Urinary bladder (tissue), 3 donors: ENCODE measurements at regions not wholly inside any gene's neighbourhood (a gene's known extent, or its start where the extent isn't known, plus 50 kb on each side); places are given as distances from the start of the nearest gene placed in this dataset.

Experiments used
- DNase-seq: peaks from one replicate; pipeline ENCODE4 v3.0.0-alpha.2; 2015; ENCODE audit errors: extremely low spot score
- H3K27ac ChIP-seq: one replicate; pipeline ENCODE4 v1.5.1; 2013; ENCODE audit warnings: low read depth, mild to moderate bottlenecking, moderate library complexity
- H3K36me3 ChIP-seq: one replicate; pipeline ENCODE4 v1.6.1; 2013; ENCODE audit warnings: mild to moderate bottlenecking, moderate library complexity; ENCODE audit not compliant: insufficient read depth
- H3K4me1 ChIP-seq: one replicate; pipeline ENCODE4 v1.6.1; 2013; ENCODE audit warnings: mild to moderate bottlenecking, moderate library complexity; ENCODE audit not compliant: insufficient read depth
- H3K4me3 ChIP-seq: one replicate; pipeline ENCODE4 v1.5.1; 2013; ENCODE audit warnings: low read depth, low read length
- WGBS: extraction: QIAGEN DNeasy Blood & Tissue Kit; methylation state at CpG from one replicate; pipeline ENCODE4 v1.1.7; 2013; 5-methylcytosine and 5-hydroxymethylcytosine counted together
- donor health status: healthy with polysubstance abuse.
- donor health status: healthy.

DNA sequence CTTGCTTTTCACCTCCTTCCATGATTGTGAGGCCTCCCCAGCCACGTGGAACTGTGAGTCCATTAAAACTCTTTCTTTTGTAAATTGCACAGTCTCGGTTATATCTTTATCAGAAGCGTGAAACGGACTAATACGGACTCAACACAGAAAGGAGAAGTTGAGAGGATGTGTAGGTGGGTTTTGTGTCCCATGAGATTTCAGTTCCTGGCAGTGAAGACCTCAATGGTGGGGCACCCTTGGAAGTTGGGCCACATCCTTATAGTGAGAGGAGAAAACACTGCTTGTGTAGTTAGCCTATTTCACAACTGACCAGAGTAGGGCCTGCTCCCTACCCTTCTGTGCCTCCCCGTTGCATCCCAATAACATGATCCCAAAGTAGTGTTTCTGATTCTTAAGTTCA is 98.9 kb upstream of the TNC start:
- DNase-seq = no peak
- Histone ChIP-seq H3K4me1 (peaks cover 2% of the 10 kb centered on the region), H3K27ac (no peak overlapping the region), H3K4me3 (no peak overlapping the region), H3K36me3 (no peaks in the 10 kb centered on the region)
- 96% methylated on average over 6 of the region's 6 CpGs for WGBS

GRCh38 chr9:115220319-115221005 is 102.5 kb upstream of the TNC start:
- DNase-seq = no peak
- H3K4me3 ChIP-seq = no peak overlapping the region
- H3K36me3 ChIP-seq = no peaks in the 10 kb centered on the region
- WGBS = 79% methylated on average over 8 of the region's 8 CpGs
- H3K27ac ChIP-seq = no peak overlapping the region
- peaks cover 2% of the 10 kb centered on the region for H3K4me1 ChIP-seq

DNA sequence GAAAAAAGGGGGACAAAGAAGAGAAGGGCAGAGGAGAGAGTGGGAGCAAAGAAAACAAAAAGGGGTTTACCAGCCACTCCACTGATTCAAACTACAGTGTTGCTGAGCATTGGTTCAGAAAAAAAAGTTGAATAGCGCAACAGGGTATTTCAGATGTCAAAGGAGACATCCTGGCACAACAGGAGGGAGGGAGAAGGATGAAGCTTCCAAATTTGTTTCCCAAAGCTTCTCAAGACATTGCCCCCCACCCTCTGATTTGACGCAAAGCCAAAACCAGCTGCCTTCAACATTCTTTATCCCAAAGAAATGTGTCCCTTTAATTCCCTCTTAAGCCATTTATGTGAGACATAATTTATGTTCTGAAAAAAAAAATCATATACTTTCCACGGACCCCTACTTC is 105.5 kb upstream of the TNC start:
- no peak for DNase-seq
- no peaks in the 10 kb centered on the region for H3K4me1 ChIP-seq
- H3K4me3 ChIP-seq = no peak overlapping the region
- H3K27ac ChIP-seq = no peak overlapping the region
- 44% methylated on average over 3 of the region's 3 CpGs for WGBS
- no peaks in the 10 kb centered on the region for H3K36me3 ChIP-seq

DNA sequence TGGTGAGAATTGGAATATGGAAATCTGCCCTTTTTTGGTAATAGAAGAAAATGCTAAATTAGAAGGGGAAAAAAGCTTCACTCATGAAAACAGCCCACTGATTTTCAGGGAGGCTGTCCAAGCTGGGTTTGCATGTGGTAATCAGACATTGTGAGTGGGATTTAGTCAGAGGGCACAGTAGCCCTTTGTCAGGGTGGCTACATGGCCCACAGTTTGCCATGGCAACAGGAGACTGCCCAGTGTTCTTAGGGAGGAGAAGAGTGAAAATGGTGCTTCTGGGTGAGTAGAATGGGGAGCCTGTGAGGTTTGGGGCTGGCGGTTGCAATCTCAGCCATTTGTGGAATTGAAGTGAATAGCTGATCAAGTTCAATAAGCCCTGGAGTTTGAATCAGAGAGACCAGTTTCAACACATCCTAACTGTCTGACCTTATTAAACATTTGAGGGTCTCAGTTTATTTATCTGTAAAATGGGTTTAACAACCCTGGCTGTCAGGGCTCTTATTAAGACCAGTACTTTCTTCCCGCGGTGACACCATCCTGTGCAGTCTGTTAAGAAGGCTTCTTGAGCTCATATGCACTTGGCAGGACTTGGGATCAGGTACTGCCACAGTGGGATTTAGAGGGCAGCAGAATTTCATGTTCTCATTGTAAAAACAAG is 107.6 kb upstream of the TNC start:
- WGBS = 98% methylated on average over 3 of the region's 3 CpGs
- H3K36me3 ChIP-seq = no peaks in the 10 kb centered on the region
- no peak overlapping the region for H3K27ac ChIP-seq

GRCh38 chr9:115226152-115226551 is 108.2 kb upstream of the TNC start:
- Histone ChIP-seq H3K36me3 (no peaks in the 10 kb centered on the region), H3K4me3 (no peak overlapping the region), H3K4me1 (no peaks in the 10 kb centered on the region), H3K27ac (no peak overlapping the region)
- 93% methylated on average over 3 of the region's 3 CpGs for WGBS
- DNase-seq = no peak

More for the DNA sequence above, 107.6 kb upstream of the TNC start:
- Histone ChIP-seq H3K4me3 (no peak overlapping the region), H3K4me1 (no peaks in the 10 kb centered on the region)
- no peak for DNase-seq

- H3K27ac ChIP-seq = no peak overlapping the region
- H3K4me1 ChIP-seq = no peaks in the 10 kb centered on the region
- H3K4me3 ChIP-seq = no peak overlapping the region
- 89% methylated on average over 2 of the region's 2 CpGs for WGBS
- no peaks in the 10 kb centered on the region for H3K36me3 ChIP-seq
- no peak for DNase-seq
Measured at GRCh38 chr9:115229496-115229895, 111.5 kb upstream of the TNC start.

DNA sequence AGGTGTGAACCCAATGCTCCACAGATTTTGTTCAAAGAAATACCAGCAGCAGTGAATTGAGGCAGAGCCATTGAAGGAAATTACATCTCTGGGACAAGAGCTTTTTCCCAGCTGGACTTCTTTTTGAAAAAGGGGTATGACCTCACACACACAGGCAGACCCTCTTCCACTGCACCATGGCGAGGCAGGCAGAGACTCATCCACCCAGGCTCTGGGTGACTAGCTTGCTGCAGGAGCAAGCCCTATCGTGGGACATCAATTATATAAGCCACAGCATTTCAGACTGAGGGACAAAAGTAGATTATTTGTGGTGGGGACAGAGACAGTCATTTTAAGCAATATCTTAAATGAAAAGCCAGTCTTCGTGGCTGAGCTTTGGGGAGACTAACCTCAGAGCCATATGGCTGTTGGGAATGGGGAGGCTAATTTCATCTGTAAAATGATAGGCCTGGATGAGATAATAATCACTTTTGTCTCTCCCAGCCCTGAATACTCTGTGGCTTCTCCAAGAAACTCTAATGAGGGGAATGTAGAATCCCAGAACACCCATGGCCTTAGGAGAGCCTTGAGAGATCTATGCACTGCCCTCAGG is 113.1 kb upstream of the TNC start:
- Histone ChIP-seq H3K4me3 (no peak overlapping the region), H3K27ac (no peak overlapping the region), H3K36me3 (no peaks in the 10 kb centered on the region), H3K4me1 (no peaks in the 10 kb centered on the region)
- 93% methylated on average over 3 of the region's 3 CpGs for WGBS
- no peak for DNase-seq

GRCh38 chr9:115232181-115232774 is 114.3 kb upstream of the TNC start:
- Histone ChIP-seq H3K4me1 (no peaks in the 10 kb centered on the region), H3K4me3 (no peak overlapping the region), H3K27ac (no peak overlapping the region), H3K36me3 (no peaks in the 10 kb centered on the region)
- no peak for DNase-seq

- Histone ChIP-seq H3K4me3 (no peak overlapping the region), H3K36me3 (no peaks in the 10 kb centered on the region), H3K27ac (no peak overlapping the region), H3K4me1 (no peaks in the 10 kb centered on the region)
- no peak for DNase-seq
- 56% methylated on average over 2 of the region's 2 CpGs for WGBS
Measured at GRCh38 chr9:115234094-115234493, 116.1 kb upstream of the TNC start.

GRCh38 chr9:115235221-115235620 is 117.3 kb upstream of the TNC start:
- Histone ChIP-seq H3K4me3 (no peak overlapping the region), H3K4me1 (no peaks in the 10 kb centered on the region), H3K36me3 (no peaks in the 10 kb centered on the region), H3K27ac (no peak overlapping the region)
- WGBS = 45% methylated on average over 1 of the region's 1 CpG
- DNase-seq = no peak

DNA sequence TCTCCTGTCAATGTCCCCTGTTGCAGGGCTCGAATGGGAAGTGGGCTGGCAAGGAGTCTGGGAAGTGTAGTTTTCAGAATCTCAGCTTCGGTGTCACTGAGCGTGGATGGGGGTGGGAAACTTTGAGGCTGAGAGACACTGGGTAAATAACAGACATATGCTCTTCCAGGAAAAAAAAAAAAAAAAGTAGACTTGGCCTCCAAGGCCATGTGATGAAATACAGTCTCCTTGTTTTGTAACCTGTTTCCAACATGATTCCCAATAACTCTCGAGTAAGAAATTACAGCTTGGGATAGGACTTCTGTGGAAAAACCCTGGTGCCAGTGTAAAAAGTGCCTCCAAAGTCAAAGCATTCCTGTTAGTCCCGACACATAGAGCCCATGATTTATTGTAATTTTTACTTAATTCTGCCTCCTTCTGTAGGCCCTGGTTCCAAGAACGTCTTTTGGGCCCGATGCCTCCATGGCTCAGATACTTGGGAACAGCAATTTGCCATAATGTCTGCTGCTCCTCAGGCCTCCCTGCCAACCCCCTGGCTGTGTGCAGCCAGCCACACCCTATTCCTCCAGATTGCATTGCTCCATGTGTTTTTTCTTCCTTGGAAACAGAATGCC is 119.5 kb upstream of the TNC start:
- 81% methylated on average over 7 of the region's 7 CpGs for WGBS
- no peak overlapping the region for H3K4me3 ChIP-seq
- H3K27ac ChIP-seq = no peak overlapping the region
- no peaks in the 10 kb centered on the region for H3K4me1 ChIP-seq
- no peaks in the 10 kb centered on the region for H3K36me3 ChIP-seq
- DNase-seq = no peak

- no peak for DNase-seq
- Histone ChIP-seq H3K36me3 (no peaks in the 10 kb centered on the region), H3K27ac (no peak overlapping the region), H3K4me1 (no peaks in the 10 kb centered on the region), H3K4me3 (no peak overlapping the region)
- 73% methylated on average over 1 of the region's 1 CpG for WGBS
Measured at GRCh38 chr9:115240676-115241075, 122.7 kb upstream of the TNC start.

- Histone ChIP-seq H3K27ac (no peak overlapping the region), H3K4me1 (no peaks in the 10 kb centered on the region), H3K4me3 (no peak overlapping the region), H3K36me3 (no peaks in the 10 kb centered on the region)
- WGBS = 75% methylated on average over 2 of the region's 2 CpGs
- DNase-seq = no peak
Measured at GRCh38 chr9:115241641-115242040, 123.7 kb upstream of the TNC start.

DNA sequence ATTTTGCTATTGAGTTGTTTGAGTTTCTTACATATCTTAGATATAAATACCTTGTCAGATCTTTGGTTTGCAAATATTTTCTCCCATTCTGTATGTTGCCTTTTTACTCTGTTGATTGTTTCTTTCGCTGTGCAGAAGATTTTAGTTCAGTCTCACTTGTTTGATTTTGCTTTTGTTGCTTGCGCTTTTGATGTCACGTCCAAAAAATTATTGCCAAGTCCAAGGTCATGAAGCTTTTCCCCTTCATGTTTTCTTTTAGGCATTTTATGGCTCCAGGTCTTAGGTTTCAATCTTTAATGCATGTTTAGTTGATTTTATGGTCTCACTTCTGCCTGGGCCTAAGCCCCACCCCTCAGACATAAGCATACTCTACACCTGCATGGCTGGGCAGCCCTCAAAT is 131.5 kb upstream of the TNC start:
- H3K27ac ChIP-seq = no peak overlapping the region
- H3K4me3 ChIP-seq = no peak overlapping the region
- DNase-seq = no peak
- no peaks in the 10 kb centered on the region for H3K36me3 ChIP-seq
- 90% methylated on average over 3 of the region's 3 CpGs for WGBS
- no peaks in the 10 kb centered on the region for H3K4me1 ChIP-seq
